CD4-positive, CD25-positive, alpha-beta regulatory T cell (primary cell): ENCODE measurements at regions not wholly inside any gene's neighbourhood (a gene's known extent, or its start where the extent isn't known, plus 50 kb on each side); places are given as distances from the start of the nearest gene placed in this dataset.

ENCODE experiments used
- ATAC-seq, 2 donors: fragments of 150-1000 bp; cut with Tn5 transposase; one replicate each; pipeline ENCODE4 v1.10.0; 2021; ENCODE audit warnings: low read depth in 2 of 2, moderate number of reproducible peaks in 2 of 2, moderate library complexity in 1 of 2
- DNase-seq, 3 donors: peaks; one replicate each; pipeline versions ENCODE4 v3.0.0 to v3.0.0-alpha.2; 2012 to 2022; ENCODE audit warnings: mixed read lengths in 1 of 3
- H3K27ac ChIP-seq: one replicate; pipeline ENCODE4 v1.7.0; 2013; ENCODE audit warnings: mild to moderate bottlenecking, low read length; ENCODE audit not compliant: insufficient read depth, poor library complexity, severe bottlenecking
- H3K27me3 ChIP-seq: one replicate; pipeline ENCODE4 v1.7.0; 2013; ENCODE audit warnings: low read length; ENCODE audit not compliant: control insufficient read depth, insufficient read depth
- H3K36me3 ChIP-seq: one replicate; pipeline ENCODE4 v1.7.0; 2013; ENCODE audit warnings: mild to moderate bottlenecking, low read length, moderate library complexity; ENCODE audit not compliant: control insufficient read depth, insufficient read depth
- H3K4me1 ChIP-seq: 2 replicates; pipeline ENCODE4 v1.7.0; 2013; ENCODE audit warnings: mild to moderate bottlenecking, low read length; ENCODE audit not compliant: insufficient read depth, control insufficient read depth, poor library complexity, severe bottlenecking
- H3K4me3 ChIP-seq: one replicate; pipeline ENCODE4 v1.7.0; 2013; ENCODE audit warnings: low read depth, mild to moderate bottlenecking, low read length, moderate library complexity
- H3K9me3 ChIP-seq, 2 experiments: 1 replicate in 1 of 2; 2 replicates in 1 of 2; pipeline ENCODE4 v1.7.0; 2013; ENCODE audit warnings: low read length in 2 of 2, mild to moderate bottlenecking in 1 of 2, moderate library complexity in 1 of 2; ENCODE audit not compliant: control insufficient read depth in 2 of 2
- H3K27ac Mint-ChIP-seq, 3 donors: one replicate each; pipeline ENCODE4 v1.8.0; 2020 to 2022; ENCODE audit warnings: mild to moderate bottlenecking in 3 of 3, mixed read lengths in 3 of 3, moderate library complexity in 2 of 3
- H3K27me3 Mint-ChIP-seq: one replicate; pipeline ENCODE4 v1.8.0; 2022; ENCODE audit warnings: mild to moderate bottlenecking, mixed read lengths
- H3K36me3 Mint-ChIP-seq: one replicate; pipeline ENCODE4 v1.8.0; 2020; ENCODE audit warnings: mixed read lengths
- H3K4me1 Mint-ChIP-seq, 4 donors: one replicate each; pipeline ENCODE4 v1.8.0; 2020 to 2022; ENCODE audit warnings: mixed read lengths in 4 of 4, mild to moderate bottlenecking in 1 of 4
- H3K4me3 Mint-ChIP-seq, 4 donors: one replicate each; pipeline ENCODE4 v1.8.0; 2020 to 2022; ENCODE audit warnings: mild to moderate bottlenecking in 4 of 4, mixed read lengths in 4 of 4, moderate library complexity in 3 of 4
- H3K9me3 Mint-ChIP-seq, 7 donors: one replicate each; pipeline ENCODE4 v1.8.0; 2020 to 2022; ENCODE audit warnings: mixed read lengths in 7 of 7, mild to moderate bottlenecking in 3 of 7, moderate library complexity in 2 of 7

DNA sequence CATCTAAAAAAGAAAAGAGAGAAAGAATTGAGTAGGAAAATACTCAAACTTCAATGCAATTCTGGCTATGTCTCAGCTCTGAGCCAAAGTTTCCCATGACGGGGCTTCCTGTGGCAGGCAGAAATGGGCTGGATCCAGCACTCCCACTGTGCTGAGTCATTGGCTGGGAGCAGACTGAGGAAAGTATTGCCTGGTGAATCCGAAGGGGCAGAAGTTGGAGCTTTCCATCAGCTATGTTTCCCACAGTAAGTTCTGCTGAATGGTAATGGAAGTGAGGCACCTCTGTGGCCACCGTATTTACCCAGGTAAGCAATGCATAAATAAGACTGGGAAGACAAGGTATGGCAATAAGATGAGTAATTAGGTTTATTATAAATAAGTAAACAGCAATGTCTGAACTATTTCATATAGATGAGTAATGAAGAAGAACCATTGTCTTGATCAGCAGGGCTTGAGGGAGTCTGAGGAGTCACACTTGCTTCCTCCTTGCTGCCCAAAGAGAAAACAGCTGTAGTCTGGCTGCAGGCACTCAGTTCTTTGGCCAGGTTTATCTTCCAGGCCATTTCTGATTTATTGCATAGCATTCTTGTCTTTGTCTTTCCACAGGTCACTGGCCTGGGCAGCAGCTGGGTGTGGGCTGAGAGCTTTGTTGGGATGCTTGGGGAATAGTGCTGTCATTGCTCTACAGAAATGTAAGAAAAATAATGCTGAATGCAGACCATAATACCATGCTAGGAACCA lies 255.3 kb downstream of the DNAJB9 start:
- Mint-ChIP-seq H3K4me3 (peak overlapping the region in 1 of 4 donors; percentile 9), H3K27me3 (no peaks in the 10 kb centered on the region), H3K9me3 (peaks cover 0 to 9% (median 2%) of the 10 kb centered on the region in 7 donors), H3K27ac (no peak overlapping the region), H3K36me3 (no peaks in the 10 kb centered on the region), H3K4me1 (no peaks in the 10 kb centered on the region)
- Histone ChIP-seq H3K4me1 (no peaks in the 10 kb centered on the region), H3K4me3 (no peak overlapping the region), H3K27ac (no peak overlapping the region), H3K9me3 (no peaks in the 10 kb centered on the region), H3K36me3 (no peaks in the 10 kb centered on the region), H3K27me3 (no peaks in the 10 kb centered on the region)
- DNase-seq (no peak), ATAC-seq (no peak)

DNA sequence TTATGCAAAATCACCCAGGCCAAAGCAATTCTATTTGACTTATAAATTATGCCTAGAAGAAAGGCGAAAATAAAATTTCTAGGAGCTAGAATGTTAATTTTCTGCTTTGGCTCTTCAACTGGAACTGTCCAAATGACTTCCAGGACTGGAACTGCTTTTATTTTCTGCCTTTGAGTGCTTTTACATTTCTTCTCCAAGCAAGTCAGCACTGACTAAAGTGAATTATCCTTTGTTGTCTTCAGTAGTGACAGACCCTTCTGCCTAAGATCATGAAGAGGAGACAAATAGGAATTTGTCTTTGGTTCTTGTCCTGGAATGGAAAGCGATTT lies 255.9 kb downstream of the DNAJB9 start:
- Mint-ChIP-seq H3K9me3 (peaks cover 0 to 9% (median 2%) of the 10 kb centered on the region in 7 donors), H3K4me3 (no peak overlapping the region), H3K27me3 (no peaks in the 10 kb centered on the region), H3K4me1 (no peaks in the 10 kb centered on the region), H3K27ac (no peak overlapping the region), H3K36me3 (no peaks in the 10 kb centered on the region)
- H3K27ac ChIP-seq, result no peak overlapping the region
- no peaks in the 10 kb centered on the region for H3K4me1 ChIP-seq
- no peak for ATAC-seq
- H3K36me3 ChIP-seq, result no peaks in the 10 kb centered on the region
- H3K4me3 ChIP-seq, result no peak overlapping the region
- DNase-seq, result no peak
- no peaks in the 10 kb centered on the region for H3K9me3 ChIP-seq
- H3K27me3 ChIP-seq, result no peaks in the 10 kb centered on the region

DNA sequence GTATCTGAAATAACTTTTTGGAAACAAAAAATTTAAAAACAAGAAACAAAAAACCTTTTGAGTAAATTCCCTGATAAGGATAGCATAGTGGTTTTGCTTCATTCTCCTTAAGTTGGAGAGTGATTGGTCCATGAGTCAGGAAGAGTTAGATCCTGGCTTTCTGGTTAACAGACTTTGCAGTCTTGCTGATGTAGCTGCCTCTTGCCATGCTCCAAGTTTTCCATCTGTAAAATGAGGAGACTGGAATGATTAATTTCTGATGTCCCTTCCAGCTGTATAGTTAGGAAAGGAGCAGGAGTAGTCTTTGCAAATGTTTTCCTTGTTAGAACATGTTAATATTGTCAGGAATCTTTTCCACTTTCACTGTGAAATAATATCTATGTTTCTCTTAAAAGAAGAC lies 266.6 kb downstream of the DNAJB9 start:
- no peaks in the 10 kb centered on the region for H3K4me1 Mint-ChIP-seq

DNA sequence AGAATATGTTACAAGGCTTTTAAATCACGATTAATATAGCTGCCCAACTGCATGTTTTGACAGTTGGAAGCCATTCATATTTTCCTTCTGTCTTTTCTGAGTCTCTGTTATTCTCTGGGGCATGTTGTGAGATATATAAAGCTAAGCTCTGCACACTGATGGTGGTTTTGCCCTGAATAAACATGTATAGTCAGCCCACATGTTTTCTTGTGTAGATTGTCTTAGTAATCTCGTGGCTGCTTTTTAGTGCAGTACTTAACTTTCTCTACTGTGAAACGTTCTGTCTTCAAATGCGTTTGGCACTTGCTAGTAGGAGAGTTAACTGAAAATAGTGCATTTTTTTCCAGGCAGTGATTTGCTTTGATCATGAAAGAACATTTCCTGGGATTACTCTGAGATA lies 268.5 kb downstream of the DNAJB9 start:
- no peaks in the 10 kb centered on the region for H3K27me3 ChIP-seq
- H3K4me3 ChIP-seq, result no peak overlapping the region
- no peaks in the 10 kb centered on the region for H3K36me3 Mint-ChIP-seq
- peaks cover 2 to 17% (median 5%) of the 10 kb centered on the region in 7 donors for H3K9me3 Mint-ChIP-seq
- ATAC-seq, result no peak
- no peaks in the 10 kb centered on the region for H3K9me3 ChIP-seq
- no peak overlapping the region for H3K27ac ChIP-seq
- no peak overlapping the region for H3K27ac Mint-ChIP-seq
- no peak for DNase-seq
- H3K4me1 ChIP-seq, result no peaks in the 10 kb centered on the region
- no peak overlapping the region for H3K4me3 Mint-ChIP-seq
- H3K36me3 ChIP-seq, result no peaks in the 10 kb centered on the region
- H3K27me3 Mint-ChIP-seq, result no peaks in the 10 kb centered on the region
- H3K4me1 Mint-ChIP-seq, result no peaks in the 10 kb centered on the region

More for the DNA sequence above, 266.6 kb downstream of the DNAJB9 start:
- Histone ChIP-seq H3K4me1 (no peaks in the 10 kb centered on the region), H3K36me3 (no peaks in the 10 kb centered on the region), H3K4me3 (no peak overlapping the region), H3K27ac (no peak overlapping the region), H3K9me3 (no peaks in the 10 kb centered on the region), H3K27me3 (no peaks in the 10 kb centered on the region)
- peaks cover 2 to 15% (median 4%) of the 10 kb centered on the region in 7 donors for H3K9me3 Mint-ChIP-seq
- ATAC-seq (no peak), DNase-seq (no peak)
- no peak overlapping the region for H3K4me3 Mint-ChIP-seq
- no peaks in the 10 kb centered on the region for H3K27me3 Mint-ChIP-seq
- H3K27ac Mint-ChIP-seq, result no peak overlapping the region
- H3K36me3 Mint-ChIP-seq, result no peaks in the 10 kb centered on the region

DNA sequence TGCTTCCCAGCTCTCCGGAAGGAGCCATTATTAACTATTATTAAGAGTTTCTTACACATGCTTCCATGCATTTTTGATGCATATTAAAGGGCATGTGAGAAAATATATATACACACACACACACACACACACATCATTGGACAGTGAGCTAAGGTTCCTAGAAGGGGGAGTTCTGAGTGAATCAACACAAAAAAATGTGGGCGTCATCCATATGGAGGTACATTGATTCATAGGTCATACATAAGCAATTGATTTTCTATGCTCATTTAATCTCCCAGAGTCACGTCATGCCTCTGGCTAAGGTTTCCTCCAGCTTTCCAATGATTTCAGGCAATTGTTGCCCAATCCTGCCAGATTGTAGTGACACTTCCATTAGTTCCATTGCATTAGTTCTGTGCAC lies 269.4 kb downstream of the DNAJB9 start:
- Mint-ChIP-seq H3K4me1 (no peaks in the 10 kb centered on the region), H3K27ac (peak overlapping the region in 1 of 3 donors; percentile 83), H3K4me3 (no peak overlapping the region), H3K9me3 (peaks cover 0 to 13% (median 3%) of the 10 kb centered on the region in 7 donors), H3K27me3 (no peaks in the 10 kb centered on the region), H3K36me3 (no peaks in the 10 kb centered on the region)
- DNase-seq (no peak), ATAC-seq (no peak)
- H3K4me3 ChIP-seq, result no peak overlapping the region
- no peaks in the 10 kb centered on the region for H3K27me3 ChIP-seq
- no peak overlapping the region for H3K27ac ChIP-seq
- no peaks in the 10 kb centered on the region for H3K4me1 ChIP-seq
- no peaks in the 10 kb centered on the region for H3K36me3 ChIP-seq
- no peaks in the 10 kb centered on the region for H3K9me3 ChIP-seq

DNA sequence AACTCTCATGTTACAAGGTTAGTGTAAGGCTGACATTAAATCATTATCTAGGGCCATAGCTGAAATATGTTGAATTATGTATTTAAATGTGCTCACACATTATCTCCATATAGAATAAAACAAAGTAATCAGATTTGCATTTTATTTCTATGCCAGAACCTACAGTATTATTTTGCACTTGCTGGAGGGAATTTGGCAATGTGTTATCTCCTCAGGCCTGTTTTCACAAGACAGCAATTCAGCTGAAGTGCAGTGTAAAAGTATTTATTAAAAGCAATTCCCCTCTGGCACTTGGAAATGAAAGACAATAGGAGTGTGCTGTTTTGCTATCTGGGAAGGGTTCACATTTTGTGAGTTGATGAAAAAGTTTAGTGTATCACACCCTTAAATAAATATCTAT lies 276.3 kb downstream of the DNAJB9 start:
- DNase-seq (no peak), ATAC-seq (no peak)
- no peaks in the 10 kb centered on the region for H3K36me3 ChIP-seq
- no peaks in the 10 kb centered on the region for H3K9me3 ChIP-seq
- H3K4me3 ChIP-seq, result no peak overlapping the region
- no peaks in the 10 kb centered on the region for H3K4me1 ChIP-seq
- no peak overlapping the region for H3K27ac ChIP-seq
- H3K4me1 Mint-ChIP-seq, result no peaks in the 10 kb centered on the region
- no peak overlapping the region for H3K27ac Mint-ChIP-seq
- H3K36me3 Mint-ChIP-seq, result no peaks in the 10 kb centered on the region
- no peaks in the 10 kb centered on the region for H3K27me3 Mint-ChIP-seq
- H3K9me3 Mint-ChIP-seq, result peaks cover 0 to 6% (median 3%) of the 10 kb centered on the region in 7 donors
- H3K27me3 ChIP-seq, result no peaks in the 10 kb centered on the region
- H3K4me3 Mint-ChIP-seq, result no peak overlapping the region

DNA sequence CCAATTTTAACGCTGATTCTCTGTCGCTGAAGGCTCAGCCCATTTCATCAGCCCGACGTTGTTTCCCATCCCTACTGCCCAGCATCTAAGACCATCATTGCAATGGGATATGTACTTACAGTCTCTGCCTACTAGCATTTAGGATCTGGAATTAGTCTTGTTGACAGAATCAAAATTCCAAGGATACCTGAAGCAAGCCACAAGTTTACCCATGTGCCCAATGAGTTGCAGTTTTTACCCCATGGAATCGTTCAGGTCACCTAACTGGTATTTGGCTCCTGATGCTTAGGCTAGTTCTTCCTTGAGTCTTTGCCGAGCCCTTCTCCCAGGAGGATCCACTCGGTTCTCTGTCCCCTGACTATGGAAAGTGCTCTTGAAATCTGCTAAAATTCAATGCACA lies 276.8 kb downstream of the DNAJB9 start:
- no peaks in the 10 kb centered on the region for H3K4me1 Mint-ChIP-seq
- Histone ChIP-seq H3K9me3 (no peaks in the 10 kb centered on the region), H3K27ac (no peak overlapping the region), H3K36me3 (no peaks in the 10 kb centered on the region), H3K27me3 (no peaks in the 10 kb centered on the region), H3K4me3 (no peak overlapping the region), H3K4me1 (no peaks in the 10 kb centered on the region)
- no peak overlapping the region for H3K4me3 Mint-ChIP-seq
- H3K36me3 Mint-ChIP-seq, result no peaks in the 10 kb centered on the region
- no peak overlapping the region for H3K27ac Mint-ChIP-seq
- ATAC-seq (no peak), DNase-seq (no peak)
- H3K9me3 Mint-ChIP-seq, result peaks cover 0 to 6% (median 3%) of the 10 kb centered on the region in 7 donors
- no peaks in the 10 kb centered on the region for H3K27me3 Mint-ChIP-seq

DNA sequence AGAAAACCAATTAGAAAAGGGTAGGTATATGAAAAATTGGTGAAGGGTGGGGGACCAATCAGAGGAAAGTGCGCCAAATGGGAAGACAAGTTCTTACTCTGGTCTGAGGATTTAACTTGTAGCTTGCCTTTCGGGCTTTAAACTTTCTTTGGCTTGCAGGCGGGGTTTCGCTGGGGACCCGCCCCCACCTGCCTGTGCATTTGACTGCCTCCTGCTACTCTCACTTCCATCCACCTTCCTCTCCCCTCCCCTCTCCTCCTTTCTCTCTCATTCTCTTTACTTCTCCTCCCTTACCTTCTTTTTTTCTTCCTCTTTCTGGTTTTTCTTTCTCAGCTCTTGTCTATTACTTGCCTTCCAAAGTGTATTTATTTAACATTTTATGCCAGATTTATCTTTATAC lies 278.8 kb downstream of the DNAJB9 start:
- ATAC-seq (no peak), DNase-seq (no peak)
- H3K4me3 ChIP-seq, result no peak overlapping the region
- Mint-ChIP-seq H3K9me3 (peaks cover 0 to 5% (median 1%) of the 10 kb centered on the region in 7 donors), H3K36me3 (no peaks in the 10 kb centered on the region), H3K27ac (no peak overlapping the region), H3K4me3 (no peak overlapping the region), H3K4me1 (no peaks in the 10 kb centered on the region), H3K27me3 (no peaks in the 10 kb centered on the region)
- no peaks in the 10 kb centered on the region for H3K36me3 ChIP-seq
- H3K4me1 ChIP-seq, result no peaks in the 10 kb centered on the region
- no peak overlapping the region for H3K27ac ChIP-seq
- no peaks in the 10 kb centered on the region for H3K27me3 ChIP-seq
- no peaks in the 10 kb centered on the region for H3K9me3 ChIP-seq
